ENCODE measurements at regions not wholly inside any gene's neighbourhood (a gene's known extent, or its start where the extent isn't known, plus 50 kb on each side); places are given as distances from the start of the nearest gene placed in this dataset.

DNA sequence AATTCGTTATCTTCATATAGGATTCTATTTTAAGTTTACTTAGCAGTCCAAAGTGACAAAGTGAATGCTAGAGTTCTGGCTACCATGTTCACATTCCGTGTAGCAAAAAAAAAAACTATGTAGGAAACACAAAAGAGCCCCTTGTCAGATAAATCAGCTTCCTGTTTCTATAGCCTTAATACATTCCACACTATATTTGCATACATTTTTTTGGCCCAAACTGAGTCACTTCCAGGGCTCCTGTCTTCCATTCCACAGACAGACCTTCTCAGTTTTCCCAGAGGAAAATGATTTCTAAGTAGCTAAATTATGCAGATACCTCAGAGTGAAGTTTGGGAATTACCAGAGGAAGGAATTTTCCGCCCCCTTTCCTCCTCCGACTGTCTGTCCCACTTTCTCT is 841.9 kb upstream of the HS3ST1 start:
- Mint-ChIP-seq H3K27ac (no peak overlapping the region), H3K36me3 (no peaks in the 10 kb centered on the region), H3K4me3 (no peak overlapping the region), H3K9me3 (peaks cover 0 to 8% (median 4%) of the 10 kb centered on the region in 7 donors), H3K4me1 (no peaks in the 10 kb centered on the region), H3K27me3 (ENCODE audit: low read depth in 3 of 3) (no peaks in the 10 kb centered on the region)
- Histone ChIP-seq H3K4me3 (replicated peaks in 1 of 3; ENCODE audit: low read depth in 2 of 3, low read length in 3 of 3) (no peak overlapping the region), H3K9me3 (replicated peaks in 1 of 2; ENCODE audit: control insufficient read depth in 1 of 2, insufficient read depth in 1 of 2, low read length in 2 of 2) (peaks cover 3% of the 10 kb centered on the region in 2 donors), H2AFZ (ENCODE audit: insufficient read depth, low read depth, low read length, poor library complexity, severe bottlenecking) (no peak overlapping the region), H3K36me3 (replicated peaks in 1 of 2; ENCODE audit: control insufficient read depth in 1 of 2, insufficient read depth in 2 of 2, low read length in 2 of 2) (no peaks in the 10 kb centered on the region), H4K20me1 (ENCODE audit: insufficient read depth, low read length) (no peaks in the 10 kb centered on the region), H3K9ac (ENCODE audit: insufficient read depth, low read length, poor library complexity, severe bottlenecking) (no peak overlapping the region), H3K4me1 (ENCODE audit: control insufficient read depth in 1 of 2, insufficient read depth in 2 of 2, low read length in 2 of 2) (no peaks in the 10 kb centered on the region), H3K4me2 (replicated peaks; ENCODE audit: extremely low read depth, low read length, poor library complexity, severe bottlenecking) (no peak overlapping the region), H3K27me3 (ENCODE audit: control insufficient read depth in 2 of 2, insufficient read depth in 2 of 2, low read length in 2 of 2) (no peaks in the 10 kb centered on the region), H3K27ac (ENCODE audit: low read depth in 1 of 2, low read length in 2 of 2) (no peak overlapping the region), H3K79me2 (ENCODE audit: insufficient read depth, low read length) (no peaks in the 10 kb centered on the region)
- TF ChIP-seq, protein P1, sequence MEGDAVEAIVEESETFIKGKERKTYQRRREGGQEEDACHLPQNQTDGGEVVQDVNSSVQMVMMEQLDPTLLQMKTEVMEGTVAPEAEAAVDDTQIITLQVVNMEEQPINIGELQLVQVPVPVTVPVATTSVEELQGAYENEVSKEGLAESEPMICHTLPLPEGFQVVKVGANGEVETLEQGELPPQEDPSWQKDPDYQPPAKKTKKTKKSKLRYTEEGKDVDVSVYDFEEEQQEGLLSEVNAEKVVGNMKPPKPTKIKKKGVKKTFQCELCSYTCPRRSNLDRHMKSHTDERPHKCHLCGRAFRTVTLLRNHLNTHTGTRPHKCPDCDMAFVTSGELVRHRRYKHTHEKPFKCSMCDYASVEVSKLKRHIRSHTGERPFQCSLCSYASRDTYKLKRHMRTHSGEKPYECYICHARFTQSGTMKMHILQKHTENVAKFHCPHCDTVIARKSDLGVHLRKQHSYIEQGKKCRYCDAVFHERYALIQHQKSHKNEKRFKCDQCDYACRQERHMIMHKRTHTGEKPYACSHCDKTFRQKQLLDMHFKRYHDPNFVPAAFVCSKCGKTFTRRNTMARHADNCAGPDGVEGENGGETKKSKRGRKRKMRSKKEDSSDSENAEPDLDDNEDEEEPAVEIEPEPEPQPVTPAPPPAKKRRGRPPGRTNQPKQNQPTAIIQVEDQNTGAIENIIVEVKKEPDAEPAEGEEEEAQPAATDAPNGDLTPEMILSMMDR (IDR thresholded peaks at IDR 0.05) = no peak
- WGBS (ENCODE audit: insufficient coverage) = no CpG with 5 or more reads among the region's 4 CpGs
- intact Hi-C loops (cut with micrococcal nuclease) = no loop called here
- no peak for DNase-seq

- H3K4me3 Mint-ChIP-seq = no peak overlapping the region
Measured at GRCh38 chr4:12265554-12265953, 836.9 kb upstream of the HS3ST1 start.

More at GRCh38 chr4:12265554-12265953, 836.9 kb upstream of the HS3ST1 start:
- no peaks in the 10 kb centered on the region for H3K27me3 Mint-ChIP-seq (ENCODE audit: low read depth in 3 of 3)
- no peaks in the 10 kb centered on the region for H3K4me1 Mint-ChIP-seq
- Histone ChIP-seq H3K27me3 (ENCODE audit: control insufficient read depth in 2 of 2, insufficient read depth in 2 of 2, low read length in 2 of 2) (no peaks in the 10 kb centered on the region), H3K79me2 (ENCODE audit: insufficient read depth, low read length) (no peaks in the 10 kb centered on the region), H2AFZ (ENCODE audit: insufficient read depth, low read depth, low read length, poor library complexity, severe bottlenecking) (no peak overlapping the region), H3K4me2 (replicated peaks; ENCODE audit: extremely low read depth, low read length, poor library complexity, severe bottlenecking) (no peak overlapping the region), H4K20me1 (ENCODE audit: insufficient read depth, low read length) (no peaks in the 10 kb centered on the region), H3K27ac (ENCODE audit: low read depth in 1 of 2, low read length in 2 of 2) (no peak overlapping the region), H3K4me1 (ENCODE audit: control insufficient read depth in 1 of 2, insufficient read depth in 2 of 2, low read length in 2 of 2) (no peaks in the 10 kb centered on the region), H3K9ac (ENCODE audit: insufficient read depth, low read length, poor library complexity, severe bottlenecking) (no peak overlapping the region), H3K9me3 (replicated peaks in 1 of 2; ENCODE audit: control insufficient read depth in 1 of 2, insufficient read depth in 1 of 2, low read length in 2 of 2) (peaks cover 0 to 11% of the 10 kb centered on the region in 2 donors), H3K36me3 (replicated peaks in 1 of 2; ENCODE audit: control insufficient read depth in 1 of 2, insufficient read depth in 2 of 2, low read length in 2 of 2) (no peaks in the 10 kb centered on the region), H3K4me3 (replicated peaks in 1 of 3; ENCODE audit: low read depth in 2 of 3, low read length in 3 of 3) (no peak overlapping the region)
- DNase-seq = no peak
- peaks cover 0 to 16% (median 5%) of the 10 kb centered on the region in 7 donors for H3K9me3 Mint-ChIP-seq
- no peaks in the 10 kb centered on the region for H3K36me3 Mint-ChIP-seq
- TF ChIP-seq, protein P1 (IDR thresholded peaks at IDR 0.05) = no peak
- H3K27ac Mint-ChIP-seq = no peak overlapping the region
- intact Hi-C loops (cut with micrococcal nuclease) = no loop called here
- WGBS (ENCODE audit: insufficient coverage) = 80% methylated on average over 1 of the region's 2 CpGs
